ENCODE measurements at regions not wholly inside any gene's neighbourhood (a gene's known extent, or its start where the extent isn't known, plus 50 kb on each side); places are given as distances from the start of the nearest gene placed in this dataset.
"Not testable (repeated sequence)": the region's sequence is repeated elsewhere in the genome, so short reads cannot be mapped to it uniquely, and the experiment has no call there.

GRCh38 chr3:78070188-78070587 lies 1030.3 kb downstream of the ROBO2 start:
- no peak for DNase-seq (ENCODE audit: low read depth in 4 of 4, low spot score in 3 of 4)

GRCh38 chr3:78076379-78076778 lies 1036.5 kb downstream of the ROBO2 start:
- no peak for DNase-seq (ENCODE audit: low read depth in 4 of 4, low spot score in 3 of 4)

GRCh38 chr3:78077178-78077577 lies 1037.3 kb downstream of the ROBO2 start:
- DNase-seq (ENCODE audit: low read depth in 4 of 4, low spot score in 3 of 4) = no peak

GRCh38 chr3:78077842-78078241 lies 1037.9 kb downstream of the ROBO2 start:
- DNase-seq (ENCODE audit: low read depth in 4 of 4, low spot score in 3 of 4) = no peak

GRCh38 chr3:78079514-78079913 lies 1039.6 kb downstream of the ROBO2 start:
- no peak for DNase-seq (ENCODE audit: low read depth in 4 of 4, low spot score in 3 of 4)

GRCh38 chr3:78086150-78086549 lies 1046.3 kb downstream of the ROBO2 start:
- DNase-seq (ENCODE audit: low read depth in 4 of 4, low spot score in 3 of 4) = no peak

- no peak for DNase-seq (ENCODE audit: low read depth in 4 of 4, low spot score in 3 of 4)
These were observed 1047.2 kb downstream of the ROBO2 start for GRCh38 chr3:78087134-78087533.

- no peak for DNase-seq (ENCODE audit: low read depth in 4 of 4, low spot score in 3 of 4)
These were observed 1048.1 kb downstream of the ROBO2 start for GRCh38 chr3:78088006-78088405.

GRCh38 chr3:78090382-78090781 lies 1050.5 kb downstream of the ROBO2 start:
- no peak for DNase-seq (ENCODE audit: low read depth in 4 of 4, low spot score in 3 of 4)

GRCh38 chr3:78091478-78092119 lies 1051.7 kb downstream of the ROBO2 start:
- no peak for DNase-seq (ENCODE audit: low read depth in 4 of 4, low spot score in 3 of 4)

- not testable (repeated sequence) for DNase-seq (ENCODE audit: low read depth in 4 of 4, low spot score in 3 of 4)
These were observed 1052.7 kb downstream of the ROBO2 start for GRCh38 chr3:78092574-78092973.

GRCh38 chr3:78096488-78097255 lies 1056.8 kb downstream of the ROBO2 start:
- DNase-seq (ENCODE audit: low read depth in 4 of 4, low spot score in 3 of 4) = no peak

- no peak for DNase-seq (ENCODE audit: low read depth in 4 of 4, low spot score in 3 of 4)
These were observed 1058.5 kb downstream of the ROBO2 start for GRCh38 chr3:78098367-78098766.

GRCh38 chr3:78101384-78101783 lies 1061.5 kb downstream of the ROBO2 start:
- DNase-seq (ENCODE audit: low read depth in 4 of 4, low spot score in 3 of 4) = no peak

- DNase-seq (ENCODE audit: low read depth in 4 of 4, low spot score in 3 of 4) = not testable (repeated sequence)
These were observed 1068.5 kb downstream of the ROBO2 start for GRCh38 chr3:78108269-78108961.

- no peak for DNase-seq (ENCODE audit: low read depth in 4 of 4, low spot score in 3 of 4)
These were observed 1072.6 kb downstream of the ROBO2 start for GRCh38 chr3:78112291-78113010.

GRCh38 chr3:78115983-78116382 lies 1076.1 kb downstream of the ROBO2 start:
- no peak for DNase-seq (ENCODE audit: low read depth in 4 of 4, low spot score in 3 of 4)

- DNase-seq (ENCODE audit: low read depth in 4 of 4, low spot score in 3 of 4) = no peak
These were observed 1077.0 kb downstream of the ROBO2 start for GRCh38 chr3:78116874-78117273.

- DNase-seq (ENCODE audit: low read depth in 4 of 4, low spot score in 3 of 4) = no peak
These were observed 1083.2 kb downstream of the ROBO2 start for GRCh38 chr3:78123058-78123457.

- no peak for DNase-seq (ENCODE audit: low read depth in 4 of 4, low spot score in 3 of 4)
These were observed 1089.8 kb downstream of the ROBO2 start for GRCh38 chr3:78129707-78130106.

GRCh38 chr3:78130741-78131290 lies 1090.9 kb downstream of the ROBO2 start:
- no peak for DNase-seq (ENCODE audit: low read depth in 4 of 4, low spot score in 3 of 4)
